A673 (cell line): ENCODE measurements at regions not wholly inside any gene's neighbourhood (a gene's known extent, or its start where the extent isn't known, plus 50 kb on each side); places are given as distances from the start of the nearest gene placed in this dataset.

ENCODE experiments used
- BruUV-seq: library from RNA; stranded (reverse); fragments of 400-500 nt; replicated peaks from 2 replicates; lab custom pipeline; 2021; lab: Mats Ljungman, UMichigan
- CTCF ChIA-PET: fragments of 300-600 bp; sonication (Branson Sonifier 250); formaldehyde crosslinking; loops from one replicate; lab custom pipeline; 2022; ENCODE audit warnings: antibody characterized with exemption; lab: Charles Lee
- POLR2A ChIA-PET: fragments of 300-600 bp; sonication (Branson Sonifier 250); formaldehyde crosslinking; loops from one replicate; lab custom pipeline; 2022; ENCODE audit warnings: antibody characterized with exemption; ENCODE audit not compliant: low non-redundant PET; lab: Charles Lee
- DNase-seq: peaks from one replicate; pipeline ENCODE4 v3.0.0-alpha.2; 2015; ENCODE audit warnings: low spot score
- H3K27ac ChIP-seq: fragments of 200-600 bp; sonication (generic); 2 replicates; pipeline ENCODE4 v1.5.1; 2016; ENCODE audit warnings: mixed run types, low read depth, mild to moderate bottlenecking, mixed read lengths, antibody characterized with exemption, low read length; ENCODE audit not compliant: poor library complexity, severe bottlenecking
- H3K27me3 ChIP-seq: fragments of 200-600 bp; sonication (generic); replicated peaks from 2 replicates; pipeline ENCODE4 v1.6.1; 2017; ENCODE audit warnings: mixed run types, low read depth, mild to moderate bottlenecking, mixed read lengths, antibody characterized with exemption, low read length; ENCODE audit not compliant: insufficient read depth, poor library complexity
- H3K36me3 ChIP-seq: fragments of 200-600 bp; sonication (generic); 2 replicates; pipeline ENCODE4 v1.6.1; 2016; ENCODE audit warnings: mixed run types, mild to moderate bottlenecking, mixed read lengths, antibody characterized with exemption, low read length; ENCODE audit not compliant: insufficient read depth, poor library complexity, severe bottlenecking
- H3K4me1 ChIP-seq: fragments of 200-600 bp; sonication (generic); 2 replicates; pipeline ENCODE4 v1.6.1; 2017; ENCODE audit warnings: mixed run types, mild to moderate bottlenecking, mixed read lengths, antibody characterized with exemption, low read length; ENCODE audit not compliant: insufficient read depth, poor library complexity, severe bottlenecking
- H3K4me3 ChIP-seq: fragments of 200-600 bp; sonication (generic); 2 replicates; pipeline ENCODE4 v1.5.1; 2016; ENCODE audit warnings: low read depth, mixed run types, mild to moderate bottlenecking, mixed read lengths, low read length; ENCODE audit not compliant: poor library complexity, severe bottlenecking
- H3K9me3 ChIP-seq: fragments of 200-600 bp; sonication (generic); 2 replicates; pipeline ENCODE4 v1.6.1; 2016; ENCODE audit warnings: mixed run types, low read depth, mild to moderate bottlenecking, mixed read lengths, antibody characterized with exemption, low read length; ENCODE audit not compliant: poor library complexity, severe bottlenecking
- EZH2 ChIP-seq: fragments of 200-600 bp; sonication (generic); IDR thresholded peaks from 2 replicates; pipeline ENCODE4 v1.6.1; 2017; ENCODE audit warnings: borderline replicate concordance, low read depth, mild to moderate bottlenecking, mixed read lengths, antibody characterized with exemption, low read length; ENCODE audit not compliant: poor library complexity, severe bottlenecking
- intact Hi-C: fragments of 100-400 bp; cut with micrococcal nuclease; formaldehyde crosslinking; loops from one replicate; pipeline ENCODE4 v1.10.0; 2022; ENCODE audit not compliant: unreplicated experiment
- TF ChIP-seq, protein P1 (sequence below): fragments of 300-800, 200-600 bp; sonication (generic); conservative IDR thresholded peaks from 2 replicates; pipeline ENCODE4 v1.5.1; 2017; ENCODE audit warnings: low read depth, mild to moderate bottlenecking, antibody characterized with exemption, low read length, moderate library complexity, mixed read lengths

DNA sequence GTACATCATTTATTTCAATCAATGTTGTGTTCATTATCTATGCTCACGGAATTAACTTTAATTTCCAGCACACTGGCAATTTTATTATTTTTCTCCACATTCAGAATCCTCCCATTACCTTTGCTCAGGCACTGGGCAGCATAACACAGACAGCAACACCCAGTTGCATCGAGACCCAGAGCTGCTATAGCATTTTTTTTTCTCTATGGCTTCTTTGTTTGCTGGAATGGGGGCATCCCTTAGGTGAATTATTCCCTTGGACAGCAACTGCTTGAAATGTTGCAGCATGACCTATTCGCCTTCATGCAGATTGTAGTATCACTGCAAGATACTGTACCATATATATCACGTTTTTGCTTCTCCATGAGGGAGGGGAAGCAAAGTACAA lies 88.8 kb downstream of the CHD9NB start:
- no TSS peak for BruUV-seq
- ChIA-PET CTCF (no interaction called here), POLR2A (no interaction called here)
- no peak overlapping the region for H3K4me3 ChIP-seq
- H3K4me1 ChIP-seq: no peaks in the 10 kb centered on the region
- H3K27ac ChIP-seq: no peak overlapping the region
- H3K9me3 ChIP-seq: no peaks in the 10 kb centered on the region
- no peaks in the 10 kb centered on the region for H3K27me3 ChIP-seq
- intact Hi-C loops: no loop called here
- DNase-seq: no peak
- no peak for TF ChIP-seq EZH2
- TF ChIP-seq, protein P1, sequence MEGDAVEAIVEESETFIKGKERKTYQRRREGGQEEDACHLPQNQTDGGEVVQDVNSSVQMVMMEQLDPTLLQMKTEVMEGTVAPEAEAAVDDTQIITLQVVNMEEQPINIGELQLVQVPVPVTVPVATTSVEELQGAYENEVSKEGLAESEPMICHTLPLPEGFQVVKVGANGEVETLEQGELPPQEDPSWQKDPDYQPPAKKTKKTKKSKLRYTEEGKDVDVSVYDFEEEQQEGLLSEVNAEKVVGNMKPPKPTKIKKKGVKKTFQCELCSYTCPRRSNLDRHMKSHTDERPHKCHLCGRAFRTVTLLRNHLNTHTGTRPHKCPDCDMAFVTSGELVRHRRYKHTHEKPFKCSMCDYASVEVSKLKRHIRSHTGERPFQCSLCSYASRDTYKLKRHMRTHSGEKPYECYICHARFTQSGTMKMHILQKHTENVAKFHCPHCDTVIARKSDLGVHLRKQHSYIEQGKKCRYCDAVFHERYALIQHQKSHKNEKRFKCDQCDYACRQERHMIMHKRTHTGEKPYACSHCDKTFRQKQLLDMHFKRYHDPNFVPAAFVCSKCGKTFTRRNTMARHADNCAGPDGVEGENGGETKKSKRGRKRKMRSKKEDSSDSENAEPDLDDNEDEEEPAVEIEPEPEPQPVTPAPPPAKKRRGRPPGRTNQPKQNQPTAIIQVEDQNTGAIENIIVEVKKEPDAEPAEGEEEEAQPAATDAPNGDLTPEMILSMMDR: no peak
- H3K36me3 ChIP-seq: no peaks in the 10 kb centered on the region

DNA sequence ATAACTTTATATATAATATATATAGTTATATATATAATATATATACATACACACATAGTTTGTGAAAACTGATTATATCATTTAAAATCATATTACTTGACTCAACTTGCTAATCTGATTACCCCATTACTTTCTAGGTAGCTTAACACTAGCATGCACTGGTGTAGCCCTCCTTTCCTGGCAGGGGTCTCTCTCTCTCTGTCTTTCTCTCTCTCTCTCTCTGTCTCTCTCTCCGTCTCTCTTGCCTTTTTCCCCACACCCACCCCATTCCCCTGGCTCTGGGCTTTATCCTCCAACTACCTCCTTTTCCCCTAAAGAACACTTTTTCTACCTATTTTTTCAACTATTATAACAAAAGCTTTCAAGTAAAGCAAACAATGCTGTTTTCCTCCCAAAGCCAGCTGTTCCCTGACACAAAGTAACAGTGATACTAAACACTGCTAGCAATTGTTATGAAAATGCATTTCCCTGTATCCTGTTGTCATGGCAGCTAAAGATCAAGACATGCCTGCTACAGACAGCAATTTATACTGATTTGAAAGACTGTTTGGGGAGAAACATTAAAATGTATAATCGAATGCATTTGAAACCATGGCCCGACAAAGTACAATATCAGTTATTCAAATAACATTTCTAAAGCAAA lies 89.4 kb downstream of the CHD9NB start:
- ChIA-PET CTCF (no interaction called here), POLR2A (no interaction called here)
- no peak for DNase-seq
- no peaks in the 10 kb centered on the region for H3K27me3 ChIP-seq
- H3K36me3 ChIP-seq: no peaks in the 10 kb centered on the region
- no TSS peak for BruUV-seq
- no peaks in the 10 kb centered on the region for H3K9me3 ChIP-seq
- intact Hi-C loops: no loop called here
- no peak overlapping the region for H3K4me3 ChIP-seq
- H3K27ac ChIP-seq: no peak overlapping the region
- H3K4me1 ChIP-seq: no peaks in the 10 kb centered on the region
- TF ChIP-seq, protein P1: no peak
- no peak for TF ChIP-seq EZH2

DNA sequence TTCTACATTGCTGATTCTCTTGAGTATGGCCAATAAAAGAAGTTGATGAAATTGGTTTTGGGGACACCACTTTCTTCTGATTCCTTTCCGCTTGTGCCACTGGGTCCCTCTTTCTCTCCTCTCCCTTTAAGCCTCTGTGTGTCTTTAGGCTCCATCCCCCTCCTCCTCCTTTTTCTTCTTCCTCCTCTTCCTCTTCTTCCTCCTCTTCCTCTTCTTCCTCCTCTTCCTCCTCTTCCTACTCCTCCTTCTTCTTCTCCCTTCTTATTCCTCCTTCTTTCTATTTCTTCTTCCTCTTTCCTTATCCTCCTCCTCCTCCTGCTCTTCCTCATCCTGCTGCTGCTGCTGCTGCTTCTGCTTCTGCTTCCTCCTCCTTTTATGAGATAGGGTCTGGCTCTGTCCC lies 93.7 kb downstream of the CHD9NB start:
- intact Hi-C loops: no loop called here
- Histone ChIP-seq H3K4me1 (no peaks in the 10 kb centered on the region), H3K9me3 (no peaks in the 10 kb centered on the region), H3K27ac (no peak overlapping the region), H3K4me3 (no peak overlapping the region), H3K36me3 (no peaks in the 10 kb centered on the region), H3K27me3 (no peaks in the 10 kb centered on the region)
- no peak for TF ChIP-seq EZH2
- TF ChIP-seq, protein P1: no peak
- ChIA-PET CTCF (no interaction called here), POLR2A (no interaction called here)
- BruUV-seq: no TSS peak
- DNase-seq: no peak
